ENCODE measurements at regions not wholly inside any gene's neighbourhood (a gene's known extent, or its start where the extent isn't known, plus 50 kb on each side); places are given as distances from the start of the nearest gene placed in this dataset.

DNA sequence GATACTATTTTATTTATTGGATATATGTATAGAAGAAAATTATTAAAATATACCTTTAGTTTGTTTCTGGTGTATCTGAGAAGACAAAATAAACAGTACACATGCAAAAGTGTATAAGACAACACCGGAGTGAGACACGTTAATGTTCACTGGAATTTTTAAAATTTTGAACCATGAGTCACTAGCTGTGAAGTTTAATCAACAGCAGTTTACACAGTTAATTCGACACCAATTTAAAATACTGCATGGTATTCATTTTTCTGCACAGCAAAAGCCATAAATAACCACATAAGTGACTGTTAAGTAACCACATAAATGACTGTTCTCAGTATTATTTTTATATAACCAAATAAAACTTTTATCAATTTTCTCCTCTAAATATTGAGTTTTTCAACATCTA lies 418.7 kb upstream of the NBEA start:
- WGBS (ENCODE audit: insufficient coverage), result 67% methylated on average over 1 of the region's 3 CpGs
- Histone ChIP-seq H3K27me3 (ENCODE audit: control insufficient read depth in 2 of 2, insufficient read depth in 2 of 2, low read length in 2 of 2) (no peaks in the 10 kb centered on the region), H2AFZ (ENCODE audit: insufficient read depth, low read depth, low read length, poor library complexity, severe bottlenecking) (no peak overlapping the region), H3K9me3 (replicated peaks in 1 of 2; ENCODE audit: control insufficient read depth in 1 of 2, insufficient read depth in 1 of 2, low read length in 2 of 2) (peaks cover 3 to 18% of the 10 kb centered on the region in 2 donors), H3K36me3 (replicated peaks in 1 of 2; ENCODE audit: control insufficient read depth in 1 of 2, insufficient read depth in 2 of 2, low read length in 2 of 2) (no peaks in the 10 kb centered on the region), H3K4me1 (ENCODE audit: control insufficient read depth in 1 of 2, insufficient read depth in 2 of 2, low read length in 2 of 2) (no peaks in the 10 kb centered on the region), H3K79me2 (ENCODE audit: insufficient read depth, low read length) (no peaks in the 10 kb centered on the region), H3K4me2 (replicated peaks; ENCODE audit: extremely low read depth, low read length, poor library complexity, severe bottlenecking) (no peak overlapping the region), H3K9ac (ENCODE audit: insufficient read depth, low read length, poor library complexity, severe bottlenecking) (no peak overlapping the region), H4K20me1 (ENCODE audit: insufficient read depth, low read length) (no peaks in the 10 kb centered on the region), H3K4me3 (replicated peaks in 1 of 3; ENCODE audit: low read depth in 2 of 3, low read length in 3 of 3) (no peak overlapping the region), H3K27ac (ENCODE audit: low read depth in 1 of 2, low read length in 2 of 2) (no peak overlapping the region)
- Mint-ChIP-seq H3K9me3 (peaks cover 3 to 12% (median 4%) of the 10 kb centered on the region in 7 donors), H3K27ac (no peak overlapping the region), H3K36me3 (no peaks in the 10 kb centered on the region), H3K27me3 (ENCODE audit: low read depth in 3 of 3) (peaks cover 0 to 1% (median 0%) of the 10 kb centered on the region in 3 donors), H3K4me3 (no peak overlapping the region), H3K4me1 (no peaks in the 10 kb centered on the region)
- intact Hi-C loops (cut with micrococcal nuclease), result no loop called here
- no peak for DNase-seq
- TF ChIP-seq, protein P1, sequence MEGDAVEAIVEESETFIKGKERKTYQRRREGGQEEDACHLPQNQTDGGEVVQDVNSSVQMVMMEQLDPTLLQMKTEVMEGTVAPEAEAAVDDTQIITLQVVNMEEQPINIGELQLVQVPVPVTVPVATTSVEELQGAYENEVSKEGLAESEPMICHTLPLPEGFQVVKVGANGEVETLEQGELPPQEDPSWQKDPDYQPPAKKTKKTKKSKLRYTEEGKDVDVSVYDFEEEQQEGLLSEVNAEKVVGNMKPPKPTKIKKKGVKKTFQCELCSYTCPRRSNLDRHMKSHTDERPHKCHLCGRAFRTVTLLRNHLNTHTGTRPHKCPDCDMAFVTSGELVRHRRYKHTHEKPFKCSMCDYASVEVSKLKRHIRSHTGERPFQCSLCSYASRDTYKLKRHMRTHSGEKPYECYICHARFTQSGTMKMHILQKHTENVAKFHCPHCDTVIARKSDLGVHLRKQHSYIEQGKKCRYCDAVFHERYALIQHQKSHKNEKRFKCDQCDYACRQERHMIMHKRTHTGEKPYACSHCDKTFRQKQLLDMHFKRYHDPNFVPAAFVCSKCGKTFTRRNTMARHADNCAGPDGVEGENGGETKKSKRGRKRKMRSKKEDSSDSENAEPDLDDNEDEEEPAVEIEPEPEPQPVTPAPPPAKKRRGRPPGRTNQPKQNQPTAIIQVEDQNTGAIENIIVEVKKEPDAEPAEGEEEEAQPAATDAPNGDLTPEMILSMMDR (IDR thresholded peaks at IDR 0.05), result no peak

DNA sequence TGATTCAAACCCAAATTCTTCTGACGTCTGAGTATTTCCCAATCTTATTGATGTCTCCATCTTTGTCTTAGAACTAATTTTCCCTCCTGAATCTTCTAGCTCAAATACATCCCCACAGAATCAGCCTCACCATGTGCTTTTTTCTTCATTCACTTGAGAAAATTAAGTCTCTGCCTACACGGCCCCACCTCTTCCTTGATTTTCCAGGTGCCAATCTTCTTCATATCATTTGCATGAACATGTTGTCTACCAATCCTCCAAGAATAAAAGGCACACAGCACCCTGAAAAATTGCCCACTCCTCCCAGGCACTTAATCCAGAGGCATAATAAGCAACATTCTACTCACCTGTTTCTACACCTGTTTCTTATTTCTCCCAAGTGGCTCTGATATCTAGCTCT lies 408.1 kb upstream of the NBEA start:
- Histone ChIP-seq H3K27me3 (ENCODE audit: control insufficient read depth in 2 of 2, insufficient read depth in 2 of 2, low read length in 2 of 2) (no peaks in the 10 kb centered on the region), H3K79me2 (ENCODE audit: insufficient read depth, low read length) (no peaks in the 10 kb centered on the region), H3K9ac (ENCODE audit: insufficient read depth, low read length, poor library complexity, severe bottlenecking) (no peak overlapping the region), H4K20me1 (ENCODE audit: insufficient read depth, low read length) (no peaks in the 10 kb centered on the region), H3K4me1 (ENCODE audit: control insufficient read depth in 1 of 2, insufficient read depth in 2 of 2, low read length in 2 of 2) (no peaks in the 10 kb centered on the region), H3K4me3 (replicated peaks in 1 of 3; ENCODE audit: low read depth in 2 of 3, low read length in 3 of 3) (no peak overlapping the region), H3K4me2 (replicated peaks; ENCODE audit: extremely low read depth, low read length, poor library complexity, severe bottlenecking) (no peak overlapping the region), H2AFZ (ENCODE audit: insufficient read depth, low read depth, low read length, poor library complexity, severe bottlenecking) (no peak overlapping the region), H3K9me3 (replicated peaks in 1 of 2; ENCODE audit: control insufficient read depth in 1 of 2, insufficient read depth in 1 of 2, low read length in 2 of 2) (peaks cover 18 to 22% of the 10 kb centered on the region in 2 donors), H3K36me3 (replicated peaks in 1 of 2; ENCODE audit: control insufficient read depth in 1 of 2, insufficient read depth in 2 of 2, low read length in 2 of 2) (no peaks in the 10 kb centered on the region), H3K27ac (ENCODE audit: low read depth in 1 of 2, low read length in 2 of 2) (no peak overlapping the region)
- H3K9me3 Mint-ChIP-seq, result peaks cover 8 to 28% (median 17%) of the 10 kb centered on the region in 7 donors
- H3K27me3 Mint-ChIP-seq (ENCODE audit: low read depth in 3 of 3), result peaks cover 0 to 2% (median 2%) of the 10 kb centered on the region in 3 donors
- intact Hi-C loops (cut with micrococcal nuclease), result no loop called here
- H3K4me3 Mint-ChIP-seq, result no peak overlapping the region
- H3K36me3 Mint-ChIP-seq, result no peaks in the 10 kb centered on the region
- TF ChIP-seq, protein P1 (IDR thresholded peaks at IDR 0.05), result no peak
- no peaks in the 10 kb centered on the region for H3K4me1 Mint-ChIP-seq
- no peak overlapping the region for H3K27ac Mint-ChIP-seq
- WGBS (ENCODE audit: insufficient coverage), result 91% methylated on average over 2 of the region's 2 CpGs
- DNase-seq, result no peak
